ENCODE measurements at regions not wholly inside any gene's neighbourhood (a gene's known extent, or its start where the extent isn't known, plus 50 kb on each side); places are given as distances from the start of the nearest gene placed in this dataset.

DNA sequence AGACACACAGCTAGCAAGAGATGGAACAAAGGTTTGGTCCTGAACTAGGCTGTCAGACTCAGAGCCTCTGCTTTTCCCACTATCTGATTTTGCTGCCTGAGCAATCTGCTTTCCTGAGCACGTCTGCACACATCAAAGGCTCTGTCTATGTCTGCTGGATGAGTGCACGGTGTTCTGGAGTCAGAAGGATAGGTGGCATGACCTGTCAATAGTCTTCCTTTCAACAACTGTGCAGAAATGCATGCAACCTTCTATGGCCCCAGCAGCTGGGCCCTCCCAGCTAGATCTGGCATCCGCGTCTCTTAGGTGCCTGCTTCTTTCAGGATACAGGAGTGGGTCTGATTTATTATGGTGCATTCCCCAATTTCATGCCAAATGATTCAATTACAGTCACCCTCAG, 138.3 kb downstream of the UTP18 start:
- TF ChIP-seq ZNF121 (tag by site-specific recombination; IDR thresholded peaks at IDR 0.05) (no peak), YY1 (tag by site-specific recombination; IDR thresholded peaks at IDR 0.05) (no peak), ZNF639 (tag by site-specific recombination; IDR thresholded peaks at IDR 0.05) (no peak)
